K562 (cell line): ENCODE measurements at regions not wholly inside any gene's neighbourhood (a gene's known extent, or its start where the extent isn't known, plus 50 kb on each side); places are given as distances from the start of the nearest gene placed in this dataset.

Experiments
- ATAC-seq: fragments of 200-7000 bp; cut with Tn5 transposase; 3 replicates; pipeline ENCODE4 v1.9.1; 2020; ENCODE audit warnings: moderate library complexity
- BruUV-seq: library from RNA; stranded (reverse); fragments of 400-500 nt; replicated peaks from 2 replicates; lab custom pipeline; 2021; lab: Mats Ljungman, UMichigan
- CTCF ChIA-PET: fragments of 300-600 bp; formaldehyde crosslinking; extraction: SDS; loops from one replicate; lab custom pipeline; 2021; ENCODE audit warnings: low intra/inter-chr PET ratio; lab: Yijun Ruan, JAX
- POLR2A ChIA-PET: fragments of 300-600, 350-650 bp; sonication (Branson Sonifier 250); formaldehyde crosslinking; extraction: SDS; loops from one replicate; lab custom pipeline; 2021; ENCODE audit warnings: antibody characterized with exemption, inconsistent platforms; lab: Yijun Ruan, JAX
- DNase-seq, 4 experiments: peaks; one replicate each; pipeline versions ENCODE4 v3.0.0 to v3.0.0-alpha.2; 2011 to 2018; ENCODE audit warnings: low spot score in 3 of 4, mixed read lengths in 3 of 4; ENCODE audit errors: extremely low read depth in 1 of 4
- FAIRE-seq: peaks from 2 replicates; lab custom pipeline; 2011; peaks lifted over from hg19 to GRCh38; lab: Jason Lieb, UNC
- H2AFZ ChIP-seq: 2 replicates; pipeline ENCODE4 v1.6.0; 2011; ENCODE audit warnings: low read depth, low read length, control low read depth, inconsistent platforms
- H3K27ac ChIP-seq: fragments of 200-600 bp; 3 replicates; pipeline ENCODE4 v1.8.0; 2011; ENCODE audit warnings: low read depth, mild to moderate bottlenecking, control low read depth, inconsistent platforms, low read length, moderate library complexity, mixed read lengths; ENCODE audit errors: extremely low read depth
- H3K27me3 ChIP-seq, 2 experiments: fragments of 300-600 bp in 1 of 2; 2 replicates in 1 of 2; 3 replicates in 1 of 2; pipeline versions ENCODE4 v1.6.0 to v1.8.0; 2011; ENCODE audit warnings: inconsistent platforms in 2 of 2, low read length in 2 of 2, mild to moderate bottlenecking in 1 of 2, mixed read lengths in 1 of 2, moderate library complexity in 1 of 2; ENCODE audit not compliant: control insufficient read depth in 2 of 2, insufficient read depth in 2 of 2
- H3K36me3 ChIP-seq: fragments of 300-600 bp; 3 replicates; pipeline ENCODE4 v1.8.0; 2011; ENCODE audit warnings: mild to moderate bottlenecking, low read length, inconsistent platforms; ENCODE audit not compliant: control insufficient read depth, insufficient read depth
- H3K4me1 ChIP-seq, 2 experiments: fragments of 200-600 bp in 1 of 2; replicated peaks in 1 of 2; 2 replicates in 1 of 2; 3 replicates in 1 of 2; pipeline versions ENCODE4 v1.5.1 to v1.8.0; 2011; ENCODE audit warnings: inconsistent platforms in 2 of 2, low read length in 2 of 2, mild to moderate bottlenecking in 1 of 2, mixed read lengths in 1 of 2, moderate library complexity in 1 of 2; ENCODE audit not compliant: control insufficient read depth in 2 of 2, insufficient read depth in 2 of 2
- H3K4me2 ChIP-seq: 2 replicates; pipeline ENCODE4 v1.6.1; 2011; ENCODE audit warnings: low read length, control low read depth, inconsistent platforms, mixed read lengths; ENCODE audit not compliant: insufficient read depth
- H3K4me3 ChIP-seq: fragments of 200-600 bp; sonication (generic), shearing (Covaris generic); 2 replicates; pipeline ENCODE4 v1.5.1; 2016; ENCODE audit warnings: control low read depth, inconsistent platforms
- H3K79me2 ChIP-seq: fragments of 200-600 bp; 3 replicates; pipeline ENCODE4 v1.8.0; 2011; ENCODE audit warnings: low read length, inconsistent platforms; ENCODE audit not compliant: control insufficient read depth, insufficient read depth
- H3K9ac ChIP-seq, 2 experiments: 2 replicates each; pipeline versions ENCODE4 v1.6.0 to v1.6.1; 2011; ENCODE audit warnings: low read depth in 2 of 2, low read length in 2 of 2, control low read depth in 1 of 2, inconsistent platforms in 1 of 2, mild to moderate bottlenecking in 1 of 2, mixed read lengths in 1 of 2; ENCODE audit not compliant: insufficient read depth in 1 of 2
- H3K9me1 ChIP-seq: one replicate; pipeline ENCODE4 v1.6.0; 2011; ENCODE audit warnings: inconsistent platforms, mild to moderate bottlenecking, low read length, moderate library complexity; ENCODE audit not compliant: control insufficient read depth, insufficient read depth
- H3K9me3 ChIP-seq: replicated peaks from 2 replicates; pipeline ENCODE4 v1.5.1; 2011; ENCODE audit warnings: low read depth, low read length, inconsistent platforms; ENCODE audit not compliant: control insufficient read depth, insufficient read depth
- H4K20me1 ChIP-seq: replicated peaks from 2 replicates; pipeline ENCODE4 v1.6.1; 2011; ENCODE audit warnings: low read length, inconsistent platforms, mixed read lengths; ENCODE audit not compliant: control insufficient read depth, insufficient read depth
- BMI1 ChIP-seq: fragments of 150-350 bp; IDR thresholded peaks from 2 replicates; pipeline ENCODE4 v1.6.1; 2014; ENCODE audit warnings: low read length
- CAMTA2 ChIP-seq: fragments of 250-450 bp; sonication (Bioruptor Pico); conservative IDR thresholded peaks from 2 replicates; pipeline ENCODE4 v1.5.1; 2022
- CBFB ChIP-seq: sonication (generic); formaldehyde crosslinking; IDR thresholded peaks from 2 replicates; pipeline ENCODE4 v1.4.0; 2020; ENCODE audit warnings: mild to moderate bottlenecking, missing genetic modification reagents
- CCAR2 ChIP-seq: fragments of 200-400 bp; formaldehyde crosslinking; IDR thresholded peaks from 2 replicates; pipeline ENCODE4 v1.6.1; 2017; ENCODE audit warnings: mild to moderate bottlenecking, low read depth, low read length
- FOS ChIP-seq: IDR thresholded peaks from 3 replicates; pipeline ENCODE4 v1.6.1; 2011; ENCODE audit not compliant: insufficient read length; ENCODE audit errors: extremely low read depth
- KAT8 ChIP-seq: fragments of 450-650 bp; IDR thresholded peaks from 2 replicates; pipeline ENCODE4 v1.6.1; 2016; ENCODE audit warnings: low read depth, mild to moderate bottlenecking
- NR2C1 ChIP-seq, 2 experiments: fragments of 450-650 bp; IDR thresholded peaks; 2 replicates each; pipeline ENCODE4 v1.6.1; 2017; ENCODE audit warnings: mild to moderate bottlenecking in 2 of 2, antibody characterized with exemption in 1 of 2, inconsistent platforms in 1 of 2, missing compliant biosample characterization in 1 of 2, missing genetic modification characterization in 1 of 2
- PHTF2 ChIP-seq: fragments of 250-450 bp; sonication (Bioruptor Pico); IDR thresholded peaks from 2 replicates; pipeline ENCODE4 v1.5.0; 2021; ENCODE audit warnings: mild to moderate bottlenecking
- SIRT6 ChIP-seq: IDR thresholded peaks from one replicate; pipeline ENCODE4 v1.6.1; 2012; ENCODE audit warnings: low read depth, mild to moderate bottlenecking, control low read depth, inconsistent platforms, low read length, moderate library complexity
- STAT5A ChIP-seq: IDR thresholded peaks from 2 replicates; pipeline ENCODE4 v1.6.1; 2012; ENCODE audit warnings: low read length, inconsistent platforms, borderline replicate concordance
- ZFP1 ChIP-seq: fragments of 450-650 bp; formaldehyde crosslinking; IDR thresholded peaks from 2 replicates; pipeline ENCODE4 v1.4.0; 2020; ENCODE audit warnings: mild to moderate bottlenecking, mixed read lengths
- ZNF197 ChIP-seq: fragments of 200-800 bp; sonication (Bioruptor generic); IDR thresholded peaks from 2 replicates; pipeline ENCODE4 v1.6.1; 2016; ENCODE audit warnings: low read depth, missing genetic modification characterization, missing compliant biosample characterization
- ZNF696 ChIP-seq: fragments of 250-450 bp; sonication (Bioruptor Pico); conservative IDR thresholded peaks from 2 replicates; pipeline ENCODE4 v1.4.0; 2020; ENCODE audit warnings: mild to moderate bottlenecking, moderate library complexity
- ZNF785 ChIP-seq: fragments of 250-450 bp; sonication (Bioruptor Pico); IDR thresholded peaks from 2 replicates; pipeline ENCODE4 v1.4.0; 2020; ENCODE audit warnings: mild to moderate bottlenecking
- WGBS: fragments of 100-300 bp; shearing (Covaris generic); methylation state at CpG from one replicate; pipeline ENCODE4 v1.1.6; 2016; ENCODE audit warnings: low coverage, mixed read lengths; ENCODE audit not compliant: insufficient coverage; ENCODE audit errors: missing lambda C conversion rate; 5-methylcytosine and 5-hydroxymethylcytosine counted together
- in situ Hi-C: fragments of 300-500 bp; cut with MboI; formaldehyde crosslinking; loops from 4 replicates; pipeline ENCODE4 v1.15.0; 2018; ENCODE audit warnings: inconsistent platforms, mixed read lengths
- intact Hi-C: fragments of 100-400 bp; cut with micrococcal nuclease; formaldehyde crosslinking; loops from 2 replicates; pipeline ENCODE4 v1.14.2; 2022
- TF ChIP-seq, protein P1 (sequence below): fragments of 450-650 bp; IDR thresholded peaks from 2 replicates; pipeline ENCODE4 v1.6.1; 2018; ENCODE audit not compliant: partially characterized antibody

DNA sequence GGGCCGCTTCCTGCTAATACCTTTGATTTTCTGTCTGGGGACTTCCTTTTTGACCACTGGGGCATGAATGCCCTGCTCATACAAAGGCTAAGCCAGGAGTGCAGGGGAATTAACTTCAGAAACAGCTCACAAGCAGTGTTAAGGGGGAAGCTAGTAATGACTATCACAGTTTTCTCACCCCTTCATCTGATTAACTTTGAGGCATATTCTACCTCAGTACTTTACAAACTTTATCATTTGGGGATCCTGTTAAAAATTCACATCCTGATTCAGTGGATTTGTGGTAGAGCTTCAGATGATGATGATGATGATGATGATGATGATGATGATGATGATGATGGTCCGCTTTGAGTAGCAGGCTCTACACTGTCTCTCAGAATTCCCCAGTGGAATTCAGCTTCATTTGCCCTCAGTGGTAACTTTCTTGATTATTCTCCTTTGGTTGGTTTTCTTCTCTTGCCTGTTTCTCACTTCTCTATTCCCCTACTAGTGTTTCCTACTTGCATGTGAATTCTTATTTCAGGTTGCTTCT lies 78.4 kb upstream of the TMEM170B start:
- no TSS peak for BruUV-seq
- Histone ChIP-seq H3K27me3 (no peaks in the 10 kb centered on the region), H3K4me3 (no peak overlapping the region), H4K20me1 (no peaks in the 10 kb centered on the region; the same call in 1 of the 2 replicates), H3K79me2 (no peaks in the 10 kb centered on the region), H3K4me2 (no peak overlapping the region), H3K9me3 (no peaks in the 10 kb centered on the region), H2AFZ (no peak overlapping the region), H3K36me3 (no peaks in the 10 kb centered on the region), H3K9ac (no peak overlapping the region), H3K9me1 (no peaks in the 10 kb centered on the region), H3K27ac (no peak overlapping the region), H3K4me1 (no peaks in the 10 kb centered on the region; a peak in 1 of 5 replicates)
- in situ Hi-C loops, result no loop called here
- TF ChIP-seq NR2C1 (IDR thresholded peaks at IDR 0.05), result no peak
- TF ChIP-seq NR2C1 (tag; IDR thresholded peaks at IDR 0.05), result no peak
- intact Hi-C loops, result no loop called here
- ATAC-seq, result no peak
- CTCF ChIA-PET, result interaction anchor here (1.3 kb wide), 1 partner anchor 315 kb away, joined by 5 read pairs; no protein-coding TSS in a partner anchor
- WGBS, result 6% methylated on average over 2 of the region's 2 CpGs
- FAIRE-seq, result no peak
- DNase-seq, result no peak
- POLR2A ChIA-PET, result interaction anchor here (0.5 to 0.8 kb wide), 4 partner anchors 8 to 244 kb away, joined by 3 read pairs; no protein-coding TSS in a partner anchor

DNA sequence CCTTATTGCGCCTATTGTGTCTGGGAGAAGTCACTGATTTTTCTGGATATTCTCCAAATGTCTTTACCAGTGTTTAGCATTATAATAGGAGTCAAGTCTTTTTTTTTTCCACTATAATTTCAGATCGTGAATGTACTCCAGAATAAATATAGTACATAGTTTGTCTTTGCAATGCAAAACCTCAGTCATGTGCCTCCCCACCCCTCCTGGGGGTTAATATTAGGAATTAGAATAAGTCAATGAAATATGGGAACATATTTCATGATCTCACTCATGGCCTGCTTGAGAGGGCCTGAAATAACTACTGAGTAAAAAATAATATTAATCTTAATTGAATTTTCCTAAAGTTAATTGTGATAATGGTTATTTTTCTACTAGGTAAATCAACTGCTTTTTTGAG lies 79.0 kb upstream of the TMEM170B start:
- no peaks in the 10 kb centered on the region for H3K36me3 ChIP-seq
- H3K9me1 ChIP-seq, result no peaks in the 10 kb centered on the region
- in situ Hi-C loops (no loop called here), intact Hi-C loops (no loop called here)
- DNase-seq, result no peak
- no peaks in the 10 kb centered on the region for H3K9me3 ChIP-seq
- H3K4me2 ChIP-seq, result no peak overlapping the region
- 3% methylated on average over 2 of the region's 2 CpGs for WGBS
- no peak overlapping the region for H2AFZ ChIP-seq
- ChIA-PET CTCF (no interaction called here), POLR2A (no interaction called here)
- no peak for FAIRE-seq
- H3K9ac ChIP-seq, result no peak overlapping the region
- ATAC-seq, result no peak
- H3K27me3 ChIP-seq, result no peaks in the 10 kb centered on the region
- no peaks in the 10 kb centered on the region for H3K79me2 ChIP-seq
- BruUV-seq, result no TSS peak
- H3K4me3 ChIP-seq, result no peak overlapping the region
- no peaks in the 10 kb centered on the region; the same call in 1 of the 2 replicates for H4K20me1 ChIP-seq
- H3K27ac ChIP-seq, result no peak overlapping the region
- H3K4me1 ChIP-seq, result no peaks in the 10 kb centered on the region; a peak in 1 of 5 replicates
- TF ChIP-seq CCAR2 (no peak), PHTF2 (no peak), ZFP1 (no peak), CAMTA2 (no peak), SIRT6 (no peak), STAT5A (no peak), CBFB (CRISPR knock-in tag) (no peak), BMI1 (no peak), ZNF696 (CRISPR knock-in tag) (no peak), KAT8 (no peak), FOS (no peak), ZNF197 (CRISPR knock-in tag) (no peak), ZNF785 (CRISPR knock-in tag) (no peak)
- TF ChIP-seq, protein P1, sequence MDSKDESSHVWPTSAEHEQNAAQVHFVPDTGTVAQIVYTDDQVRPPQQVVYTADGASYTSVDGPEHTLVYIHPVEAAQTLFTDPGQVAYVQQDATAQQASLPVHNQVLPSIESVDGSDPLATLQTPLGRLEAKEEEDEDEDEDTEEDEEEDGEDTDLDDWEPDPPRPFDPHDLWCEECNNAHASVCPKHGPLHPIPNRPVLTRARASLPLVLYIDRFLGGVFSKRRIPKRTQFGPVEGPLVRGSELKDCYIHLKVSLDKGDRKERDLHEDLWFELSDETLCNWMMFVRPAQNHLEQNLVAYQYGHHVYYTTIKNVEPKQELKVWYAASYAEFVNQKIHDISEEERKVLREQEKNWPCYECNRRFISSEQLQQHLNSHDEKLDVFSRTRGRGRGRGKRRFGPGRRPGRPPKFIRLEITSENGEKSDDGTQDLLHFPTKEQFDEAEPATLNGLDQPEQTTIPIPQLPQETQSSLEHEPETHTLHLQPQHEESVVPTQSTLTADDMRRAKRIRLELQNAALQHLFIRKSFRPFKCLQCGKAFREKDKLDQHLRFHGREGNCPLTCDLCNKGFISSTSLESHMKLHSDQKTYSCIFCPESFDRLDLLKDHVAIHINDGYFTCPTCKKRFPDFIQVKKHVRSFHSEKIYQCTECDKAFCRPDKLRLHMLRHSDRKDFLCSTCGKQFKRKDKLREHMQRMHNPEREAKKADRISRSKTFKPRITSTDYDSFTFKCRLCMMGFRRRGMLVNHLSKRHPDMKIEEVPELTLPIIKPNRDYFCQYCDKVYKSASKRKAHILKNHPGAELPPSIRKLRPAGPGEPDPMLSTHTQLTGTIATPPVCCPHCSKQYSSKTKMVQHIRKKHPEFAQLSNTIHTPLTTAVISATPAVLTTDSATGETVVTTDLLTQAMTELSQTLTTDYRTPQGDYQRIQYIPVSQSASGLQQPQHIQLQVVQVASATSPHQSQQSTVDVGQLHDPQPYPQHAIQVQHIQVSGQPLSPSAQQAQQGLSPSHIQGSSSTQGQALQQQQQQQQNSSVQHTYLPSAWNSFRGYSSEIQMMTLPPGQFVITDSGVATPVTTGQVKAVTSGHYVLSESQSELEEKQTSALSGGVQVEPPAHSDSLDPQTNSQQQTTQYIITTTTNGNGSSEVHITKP, result no peak
